ENCODE measurements at regions not wholly inside any gene's neighbourhood (a gene's known extent, or its start where the extent isn't known, plus 50 kb on each side); places are given as distances from the start of the nearest gene placed in this dataset.

- no peak for DNase-seq
- no peaks in the 10 kb centered on the region for H3K9me3 ChIP-seq
- no peak overlapping the region for H3K4me3 ChIP-seq
- intact Hi-C loops (cut with DNase I), result no loop called here
- ATAC-seq, result peak; percentile 78 to 80
- H3K27ac ChIP-seq, result no peak overlapping the region
- H3K27me3 ChIP-seq (ENCODE audit: low read depth), result peaks cover 10% of the 10 kb centered on the region
- TF ChIP-seq, protein P1, sequence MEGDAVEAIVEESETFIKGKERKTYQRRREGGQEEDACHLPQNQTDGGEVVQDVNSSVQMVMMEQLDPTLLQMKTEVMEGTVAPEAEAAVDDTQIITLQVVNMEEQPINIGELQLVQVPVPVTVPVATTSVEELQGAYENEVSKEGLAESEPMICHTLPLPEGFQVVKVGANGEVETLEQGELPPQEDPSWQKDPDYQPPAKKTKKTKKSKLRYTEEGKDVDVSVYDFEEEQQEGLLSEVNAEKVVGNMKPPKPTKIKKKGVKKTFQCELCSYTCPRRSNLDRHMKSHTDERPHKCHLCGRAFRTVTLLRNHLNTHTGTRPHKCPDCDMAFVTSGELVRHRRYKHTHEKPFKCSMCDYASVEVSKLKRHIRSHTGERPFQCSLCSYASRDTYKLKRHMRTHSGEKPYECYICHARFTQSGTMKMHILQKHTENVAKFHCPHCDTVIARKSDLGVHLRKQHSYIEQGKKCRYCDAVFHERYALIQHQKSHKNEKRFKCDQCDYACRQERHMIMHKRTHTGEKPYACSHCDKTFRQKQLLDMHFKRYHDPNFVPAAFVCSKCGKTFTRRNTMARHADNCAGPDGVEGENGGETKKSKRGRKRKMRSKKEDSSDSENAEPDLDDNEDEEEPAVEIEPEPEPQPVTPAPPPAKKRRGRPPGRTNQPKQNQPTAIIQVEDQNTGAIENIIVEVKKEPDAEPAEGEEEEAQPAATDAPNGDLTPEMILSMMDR (IDR thresholded peaks at IDR 0.05), result peak; percentile 71
- H3K4me1 ChIP-seq, result no peaks in the 10 kb centered on the region
- no peaks in the 10 kb centered on the region for H3K36me3 ChIP-seq
Observed at GRCh38 chr11:114774599-114775361, 96.5 kb downstream of the NXPE2 start.

DNA sequence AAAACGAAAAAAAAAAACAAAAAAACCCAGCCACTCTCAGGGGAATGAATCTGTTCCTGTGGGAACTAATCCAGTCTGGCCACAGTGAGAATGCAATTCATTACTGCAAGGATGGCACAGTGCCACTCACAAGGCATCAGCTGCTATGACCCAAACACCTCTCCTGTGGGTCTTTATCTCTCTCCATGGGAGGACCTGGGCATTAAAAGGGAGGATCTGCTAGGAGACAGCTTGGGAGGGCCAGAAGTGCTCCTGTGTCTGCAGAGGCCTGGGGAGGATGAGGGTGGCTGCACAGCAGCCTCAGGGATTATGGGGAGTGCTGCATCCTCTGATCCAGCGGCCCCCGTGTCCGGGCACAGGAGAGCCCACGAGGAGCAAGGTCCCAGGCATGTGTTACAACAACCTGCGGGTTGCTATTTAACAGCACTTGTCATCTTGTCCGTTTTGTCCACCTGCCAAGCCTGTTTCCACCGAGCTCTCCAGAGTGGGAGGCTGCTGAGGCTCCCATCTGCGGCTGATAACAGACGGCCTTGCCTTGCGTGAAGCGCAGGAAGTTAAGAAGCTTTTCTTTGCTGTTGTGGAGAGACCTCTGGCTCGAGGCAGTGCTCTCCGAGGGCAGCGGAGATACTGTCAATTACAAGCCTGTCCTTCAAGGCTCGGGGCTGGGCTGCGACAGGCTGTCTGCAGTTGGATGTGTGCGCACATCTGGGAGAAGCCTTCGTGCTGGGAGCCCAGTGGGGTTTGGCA, 97.7 kb downstream of the NXPE2 start:
- Histone ChIP-seq H3K4me1 (no peaks in the 10 kb centered on the region), H3K27ac (no peak overlapping the region), H3K9me3 (no peaks in the 10 kb centered on the region), H3K36me3 (no peaks in the 10 kb centered on the region), H3K27me3 (ENCODE audit: low read depth) (peaks cover 10% of the 10 kb centered on the region), H3K4me3 (no peak overlapping the region)
- TF ChIP-seq, protein P1 (IDR thresholded peaks at IDR 0.05), result no peak
- intact Hi-C loops (cut with DNase I), result no loop called here
- ATAC-seq, result no peak
- DNase-seq, result no peak

DNA sequence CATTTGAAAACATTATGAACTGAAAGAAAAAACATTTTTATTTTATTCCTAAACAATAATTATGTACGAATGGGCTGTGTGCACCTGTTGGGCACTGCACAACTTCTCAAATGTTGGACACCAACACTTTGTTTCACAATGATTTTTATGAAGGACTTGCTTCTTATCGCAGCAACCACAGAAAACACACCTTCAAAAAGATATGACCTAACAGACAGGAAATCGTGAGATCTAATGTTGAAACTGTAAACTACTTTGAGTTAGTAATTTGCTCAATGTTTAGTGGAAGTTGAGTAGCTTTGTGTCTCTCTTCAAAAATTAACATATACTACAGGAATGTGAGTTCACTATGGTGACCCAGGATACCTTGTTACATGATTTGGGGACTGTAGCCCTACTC, 98.6 kb downstream of the NXPE2 start:
- DNase-seq (no peak), ATAC-seq (no peak)
- no peak overlapping the region for H3K27ac ChIP-seq
- peaks cover 10% of the 10 kb centered on the region for H3K27me3 ChIP-seq (ENCODE audit: low read depth)
- TF ChIP-seq, protein P1 (IDR thresholded peaks at IDR 0.05), result no peak
- no peaks in the 10 kb centered on the region for H3K4me1 ChIP-seq
- no peaks in the 10 kb centered on the region for H3K9me3 ChIP-seq
- H3K4me3 ChIP-seq, result no peak overlapping the region
- intact Hi-C loops (cut with DNase I), result no loop called here
- no peaks in the 10 kb centered on the region for H3K36me3 ChIP-seq

- TF ChIP-seq, protein P1 (IDR thresholded peaks at IDR 0.05), result no peak
- no peak overlapping the region for H3K4me3 ChIP-seq
- no peaks in the 10 kb centered on the region for H3K9me3 ChIP-seq
- ATAC-seq (no peak), DNase-seq (no peak)
- H3K27ac ChIP-seq, result no peak overlapping the region
- H3K27me3 ChIP-seq (ENCODE audit: low read depth), result peaks cover 10% of the 10 kb centered on the region
- H3K36me3 ChIP-seq, result no peaks in the 10 kb centered on the region
- intact Hi-C loops (cut with DNase I), result no loop called here
- H3K4me1 ChIP-seq, result no peaks in the 10 kb centered on the region
Observed at GRCh38 chr11:114779189-114779588, 100.9 kb downstream of the NXPE2 start.

GRCh38 chr11:114782650-114783310, 104.5 kb downstream of the NXPE2 start:
- no peak overlapping the region for H3K27ac ChIP-seq
- TF ChIP-seq, protein P1 (IDR thresholded peaks at IDR 0.05), result no peak
- DNase-seq (no peak), ATAC-seq (no peak)
- H3K4me1 ChIP-seq, result no peaks in the 10 kb centered on the region
- H3K4me3 ChIP-seq, result no peak overlapping the region
- H3K36me3 ChIP-seq, result no peaks in the 10 kb centered on the region
- intact Hi-C loops (cut with DNase I), result no loop called here
- H3K9me3 ChIP-seq, result no peaks in the 10 kb centered on the region
- peaks cover 4% of the 10 kb centered on the region for H3K27me3 ChIP-seq (ENCODE audit: low read depth)
